WERI-Rb-1 (cell line): ENCODE measurements at regions not wholly inside any gene's neighbourhood (a gene's known extent, or its start where the extent isn't known, plus 50 kb on each side); places are given as distances from the start of the nearest gene placed in this dataset.

Source experiments
- DNase-seq: peaks from one replicate; pipeline ENCODE4 v3.0.0-alpha.2; 2020
- H3K27ac ChIP-seq: fragments of 250-450 bp; sonication (Bioruptor Pico); 2 replicates; pipeline ENCODE4 v1.5.1; 2020; ENCODE audit warnings: mild to moderate bottlenecking, moderate library complexity
- H3K27me3 ChIP-seq: fragments of 250-450 bp; sonication (Bioruptor Pico); 2 replicates; pipeline ENCODE4 v1.5.1; 2021; ENCODE audit warnings: mild to moderate bottlenecking, low read depth, moderate library complexity; ENCODE audit not compliant: insufficient read depth, severe bottlenecking
- H3K36me3 ChIP-seq: fragments of 250-450 bp; sonication (Bioruptor Pico); 2 replicates; pipeline ENCODE4 v1.5.1; 2020; ENCODE audit warnings: mild to moderate bottlenecking, moderate library complexity
- H3K4me3 ChIP-seq: 2 replicates; pipeline ENCODE4 v1.5.1; 2011; ENCODE audit warnings: low read depth, mild to moderate bottlenecking, control low read depth, low read length
- H3K9me3 ChIP-seq: fragments of 250-450 bp; sonication (Bioruptor Pico); 2 replicates; pipeline ENCODE4 v1.5.1; 2021; ENCODE audit warnings: mild to moderate bottlenecking, moderate library complexity; ENCODE audit not compliant: severe bottlenecking
- TF ChIP-seq, protein P1 (sequence below): IDR thresholded peaks from 2 replicates; pipeline ENCODE4 v1.5.1; 2011; ENCODE audit warnings: low read depth, mild to moderate bottlenecking, control low read depth, inconsistent platforms, low read length

DNA sequence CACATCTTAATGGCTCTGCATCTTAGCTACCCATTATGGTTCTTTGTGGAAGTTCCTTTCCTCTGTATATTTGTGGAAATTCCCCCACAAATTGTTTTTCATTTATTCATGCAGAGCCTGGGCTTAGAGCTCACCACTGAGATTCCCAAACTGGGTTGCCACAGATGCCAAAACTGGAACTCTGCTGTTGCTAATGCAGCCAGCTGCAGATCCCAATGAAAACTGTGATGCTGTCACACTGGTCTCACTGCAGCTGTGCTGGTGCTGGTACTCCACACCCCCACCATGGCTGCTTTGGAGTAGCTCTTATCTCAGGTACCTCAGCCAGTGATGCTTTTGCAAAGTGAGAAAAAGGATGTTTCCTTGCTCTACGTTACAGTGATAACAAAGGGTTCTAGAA is 87.7 kb downstream of the DCK start:
- no peak for DNase-seq
- TF ChIP-seq, protein P1, sequence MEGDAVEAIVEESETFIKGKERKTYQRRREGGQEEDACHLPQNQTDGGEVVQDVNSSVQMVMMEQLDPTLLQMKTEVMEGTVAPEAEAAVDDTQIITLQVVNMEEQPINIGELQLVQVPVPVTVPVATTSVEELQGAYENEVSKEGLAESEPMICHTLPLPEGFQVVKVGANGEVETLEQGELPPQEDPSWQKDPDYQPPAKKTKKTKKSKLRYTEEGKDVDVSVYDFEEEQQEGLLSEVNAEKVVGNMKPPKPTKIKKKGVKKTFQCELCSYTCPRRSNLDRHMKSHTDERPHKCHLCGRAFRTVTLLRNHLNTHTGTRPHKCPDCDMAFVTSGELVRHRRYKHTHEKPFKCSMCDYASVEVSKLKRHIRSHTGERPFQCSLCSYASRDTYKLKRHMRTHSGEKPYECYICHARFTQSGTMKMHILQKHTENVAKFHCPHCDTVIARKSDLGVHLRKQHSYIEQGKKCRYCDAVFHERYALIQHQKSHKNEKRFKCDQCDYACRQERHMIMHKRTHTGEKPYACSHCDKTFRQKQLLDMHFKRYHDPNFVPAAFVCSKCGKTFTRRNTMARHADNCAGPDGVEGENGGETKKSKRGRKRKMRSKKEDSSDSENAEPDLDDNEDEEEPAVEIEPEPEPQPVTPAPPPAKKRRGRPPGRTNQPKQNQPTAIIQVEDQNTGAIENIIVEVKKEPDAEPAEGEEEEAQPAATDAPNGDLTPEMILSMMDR = no peak
- Histone ChIP-seq H3K9me3 (no peaks in the 10 kb centered on the region), H3K4me3 (no peak overlapping the region), H3K36me3 (no peaks in the 10 kb centered on the region), H3K27ac (no peak overlapping the region), H3K27me3 (no peaks in the 10 kb centered on the region)

DNA sequence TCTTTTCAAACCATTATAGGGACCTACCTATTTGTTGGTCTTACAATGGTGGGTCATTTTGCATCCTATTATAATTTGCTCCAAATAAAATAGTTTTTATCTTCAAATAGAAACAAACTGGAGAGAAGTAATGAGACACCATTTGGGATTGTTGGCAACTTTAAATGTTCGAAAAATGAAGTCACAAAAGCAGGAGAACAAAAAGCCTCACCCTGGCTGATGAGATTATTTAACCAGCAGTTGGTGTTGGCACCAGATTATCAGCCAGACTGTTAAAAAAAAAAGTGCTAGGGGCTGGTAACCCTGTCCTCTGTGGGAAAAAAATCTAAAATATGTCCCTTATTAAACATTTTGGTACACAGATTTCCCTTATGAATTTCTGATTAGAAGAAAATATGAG is 100.3 kb downstream of the DCK start:
- TF ChIP-seq, protein P1 = no peak
- Histone ChIP-seq H3K9me3 (no peaks in the 10 kb centered on the region), H3K27ac (no peak overlapping the region), H3K36me3 (no peaks in the 10 kb centered on the region), H3K27me3 (no peaks in the 10 kb centered on the region), H3K4me3 (no peak overlapping the region)
- DNase-seq = no peak

DNA sequence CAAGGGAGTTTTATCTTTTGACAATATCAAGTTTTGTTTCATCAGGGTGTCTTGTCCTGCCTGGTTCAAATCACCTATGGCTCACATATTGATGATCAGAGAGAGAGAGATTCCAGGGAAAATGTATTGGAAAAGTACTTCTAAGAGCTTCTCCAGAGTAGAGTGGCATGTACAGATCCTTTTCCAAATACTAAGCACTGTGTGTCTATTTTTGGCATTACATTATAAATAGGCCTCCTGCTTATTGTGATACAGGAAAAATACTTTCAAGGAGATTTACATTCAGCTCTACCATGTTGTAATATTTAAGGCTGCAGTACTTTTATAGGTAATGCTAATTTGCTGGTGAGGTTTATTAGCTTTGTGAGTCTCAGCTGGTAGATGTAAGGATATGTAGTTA is 100.8 kb downstream of the DCK start:
- H3K27ac ChIP-seq = no peak overlapping the region

DNA sequence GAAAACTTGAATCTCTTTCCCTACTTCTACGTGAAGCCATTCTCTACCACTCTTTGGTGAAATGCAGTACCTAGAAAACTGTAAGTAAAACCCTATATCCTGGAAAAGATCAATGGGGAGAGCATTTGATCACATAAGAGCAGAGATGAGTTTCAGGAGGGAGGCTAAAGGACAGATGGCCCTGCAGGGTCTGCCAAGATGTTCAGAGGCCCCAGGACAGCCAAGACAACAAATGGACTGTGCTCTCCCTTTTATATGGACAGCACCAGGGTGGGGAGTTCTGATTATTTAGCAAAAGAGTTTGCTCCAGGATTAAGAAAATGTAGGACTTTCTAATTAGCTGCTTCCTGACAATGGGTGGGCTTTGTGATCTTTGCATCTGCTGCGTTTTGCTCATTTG is 101.7 kb downstream of the DCK start:
- Histone ChIP-seq H3K9me3 (no peaks in the 10 kb centered on the region), H3K27ac (no peak overlapping the region), H3K36me3 (no peaks in the 10 kb centered on the region), H3K4me3 (no peak overlapping the region), H3K27me3 (no peaks in the 10 kb centered on the region)
- no peak for DNase-seq
- TF ChIP-seq, protein P1 = no peak

More for the DNA sequence above, 100.8 kb downstream of the DCK start:
- Histone ChIP-seq H3K4me3 (no peak overlapping the region), H3K36me3 (no peaks in the 10 kb centered on the region), H3K9me3 (no peaks in the 10 kb centered on the region), H3K27me3 (no peaks in the 10 kb centered on the region)
- DNase-seq = no peak
- TF ChIP-seq, protein P1 = no peak

DNA sequence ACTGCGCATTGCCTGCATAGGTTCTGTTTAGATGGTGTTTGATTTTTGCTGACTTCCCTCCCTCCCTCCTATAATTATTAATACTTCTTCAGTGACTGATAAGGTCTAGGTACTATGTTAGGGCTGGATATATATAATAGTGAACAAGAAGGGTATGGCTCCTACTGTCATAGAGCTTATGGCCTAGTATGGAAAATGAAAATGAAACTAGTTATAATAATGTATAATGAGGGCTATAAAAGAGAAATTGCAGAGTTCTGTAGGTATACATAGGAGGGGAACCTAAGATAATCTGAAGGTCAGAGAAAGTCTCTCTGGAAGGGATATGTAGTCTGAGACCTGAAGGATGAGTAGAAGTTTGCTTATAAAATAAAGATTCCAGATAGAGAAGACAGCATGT is 102.1 kb downstream of the DCK start:
- no peaks in the 10 kb centered on the region for H3K27me3 ChIP-seq
- H3K9me3 ChIP-seq = no peaks in the 10 kb centered on the region
- H3K4me3 ChIP-seq = no peak overlapping the region
- DNase-seq = no peak
- H3K27ac ChIP-seq = no peak overlapping the region
- no peaks in the 10 kb centered on the region for H3K36me3 ChIP-seq
- TF ChIP-seq, protein P1 = no peak

DNA sequence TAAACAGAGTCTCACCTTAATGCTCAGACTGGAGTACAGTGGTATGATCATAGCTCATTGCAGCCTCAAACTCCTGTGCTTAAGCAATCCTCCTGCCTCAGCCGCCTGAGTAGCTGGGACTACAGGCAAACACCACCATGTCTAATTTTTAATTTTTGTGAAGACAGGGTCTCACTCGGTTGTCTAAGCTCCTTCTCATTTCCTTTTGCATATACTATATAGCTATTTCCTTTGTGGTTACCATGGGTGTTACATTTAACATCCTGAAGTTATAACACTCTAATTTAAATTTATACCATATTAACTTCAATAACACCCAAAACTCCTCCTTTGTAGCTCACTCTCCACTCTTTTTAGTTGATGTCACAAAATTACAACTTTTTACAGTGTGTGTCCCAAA is 114.3 kb downstream of the DCK start:
- Histone ChIP-seq H3K27me3 (no peaks in the 10 kb centered on the region), H3K27ac (no peak overlapping the region), H3K36me3 (no peaks in the 10 kb centered on the region), H3K4me3 (no peak overlapping the region), H3K9me3 (no peaks in the 10 kb centered on the region)
- TF ChIP-seq, protein P1 = no peak
- DNase-seq = no peak
